Thymus (tissue), 11 donors: ENCODE measurements at regions not wholly inside any gene's neighbourhood (a gene's known extent, or its start where the extent isn't known, plus 50 kb on each side); places are given as distances from the start of the nearest gene placed in this dataset.
A peak's percentile ranks its signal among the peaks of the same experiment; 100 is the strongest.
"Not testable (repeated sequence)": the region's sequence is repeated elsewhere in the genome, so short reads cannot be mapped to it uniquely, and the experiment has no call there.

Experiments used
- DNase-seq, 9 donors: peaks; one replicate each; pipeline ENCODE4 v3.0.0-alpha.2; 2013; ENCODE audit warnings: low spot score in 9 of 9, low read depth in 6 of 9, missing footprints in 1 of 9
- H3K27ac ChIP-seq, 2 donors: one replicate each; pipeline ENCODE4 v1.5.1; 2013; ENCODE audit warnings: control low read depth in 1 of 2, low read depth in 1 of 2, low read length in 1 of 2, mild to moderate bottlenecking in 1 of 2, moderate library complexity in 1 of 2
- H3K27me3 ChIP-seq, 2 donors: one replicate each; pipeline ENCODE4 v1.5.1; 2013; ENCODE audit warnings: low read length in 1 of 2; ENCODE audit not compliant: control insufficient read depth in 2 of 2, insufficient read depth in 1 of 2
- H3K36me3 ChIP-seq, 2 donors: one replicate each; pipeline ENCODE4 v1.5.1; 2013; ENCODE audit warnings: low read length in 1 of 2, mild to moderate bottlenecking in 1 of 2, moderate library complexity in 1 of 2; ENCODE audit not compliant: control insufficient read depth in 2 of 2, insufficient read depth in 2 of 2
- H3K4me1 ChIP-seq, 2 donors: one replicate each; pipeline ENCODE4 v1.5.1; 2013; ENCODE audit warnings: low read length in 2 of 2; ENCODE audit not compliant: control insufficient read depth in 2 of 2, insufficient read depth in 2 of 2
- H3K4me3 ChIP-seq, 2 donors: one replicate each; pipeline ENCODE4 v1.5.1; 2013; ENCODE audit warnings: low read length in 2 of 2, control low read depth in 1 of 2, mild to moderate bottlenecking in 1 of 2
- H3K9me3 ChIP-seq, 2 donors: one replicate each; pipeline ENCODE4 v1.5.1; 2013; ENCODE audit warnings: low read length in 1 of 2, mild to moderate bottlenecking in 1 of 2; ENCODE audit not compliant: control insufficient read depth in 2 of 2, insufficient read depth in 1 of 2
- WGBS: extraction: QIAGEN DNeasy Blood & Tissue Kit; methylation state at CpG from one replicate; pipeline ENCODE4 v1.1.7; 2013; 5-methylcytosine and 5-hydroxymethylcytosine counted together
- donor health status: healthy.

DNA sequence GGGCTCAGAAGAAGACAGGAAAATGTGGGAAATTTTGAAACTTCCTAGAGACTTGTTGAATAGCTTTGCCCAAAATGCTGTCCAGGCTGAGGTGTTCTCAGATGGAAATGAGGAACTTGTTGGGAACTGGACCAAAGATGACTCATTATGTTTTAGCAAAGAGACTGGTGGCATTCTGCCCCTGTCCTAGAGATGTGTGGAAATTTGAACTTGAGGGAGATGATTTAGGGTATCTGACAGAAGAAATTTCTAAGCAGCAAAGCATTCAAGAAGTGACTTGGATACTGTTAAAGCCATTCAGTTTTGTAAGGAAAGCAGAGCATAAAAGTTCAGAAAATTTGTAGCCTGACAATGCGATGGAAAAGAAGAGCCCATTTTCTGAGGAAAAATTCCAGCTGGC is 1052.7 kb downstream of the ROBO2 start:
- H3K27ac ChIP-seq, H3K9me3 ChIP-seq, H3K4me1 ChIP-seq, H3K27me3 ChIP-seq, H3K4me3 ChIP-seq, DNase-seq, H3K36me3 ChIP-seq: not testable (repeated sequence)
- 98% methylated on average over 1 of the region's 1 CpG for WGBS

GRCh38 chr3:78096488-78097255 is 1056.8 kb downstream of the ROBO2 start:
- H3K27me3 ChIP-seq: no peaks in the 10 kb centered on the region
- DNase-seq: no peak
- H3K4me1 ChIP-seq: no peaks in the 10 kb centered on the region
- H3K36me3 ChIP-seq: no peaks in the 10 kb centered on the region
- peaks cover 0 to 4% of the 10 kb centered on the region in 2 donors for H3K9me3 ChIP-seq
- no peak overlapping the region for H3K27ac ChIP-seq
- no peak overlapping the region for H3K4me3 ChIP-seq

- Histone ChIP-seq H3K36me3 (no peaks in the 10 kb centered on the region), H3K4me1 (no peaks in the 10 kb centered on the region), H3K27me3 (no peaks in the 10 kb centered on the region), H3K4me3 (no peak overlapping the region), H3K27ac (no peak overlapping the region), H3K9me3 (peaks cover 0 to 4% of the 10 kb centered on the region in 2 donors)
- no peak for DNase-seq
- 97% methylated on average over 2 of the region's 2 CpGs for WGBS
These were observed 1058.5 kb downstream of the ROBO2 start for GRCh38 chr3:78098367-78098766.

GRCh38 chr3:78101384-78101783 is 1061.5 kb downstream of the ROBO2 start:
- no peaks in the 10 kb centered on the region for H3K36me3 ChIP-seq
- H3K27ac ChIP-seq: peak overlapping the region in 1 of 2 donors; percentile 20
- peaks cover 0 to 4% of the 10 kb centered on the region in 2 donors for H3K9me3 ChIP-seq
- 84% methylated on average over 3 of the region's 3 CpGs for WGBS
- no peak overlapping the region for H3K4me3 ChIP-seq
- DNase-seq: peak in 1 of 9 donors; percentile 2
- no peaks in the 10 kb centered on the region for H3K27me3 ChIP-seq
- H3K4me1 ChIP-seq: no peaks in the 10 kb centered on the region

- WGBS: 96% methylated on average over 31 of the region's 31 CpGs
- H3K4me3 ChIP-seq, H3K27ac ChIP-seq, H3K4me1 ChIP-seq, H3K36me3 ChIP-seq, H3K9me3 ChIP-seq, H3K27me3 ChIP-seq, DNase-seq: not testable (repeated sequence)
These were observed 1068.5 kb downstream of the ROBO2 start for GRCh38 chr3:78108269-78108961.

- Histone ChIP-seq H3K27ac (no peak overlapping the region), H3K27me3 (no peaks in the 10 kb centered on the region), H3K4me3 (no peak overlapping the region), H3K4me1 (no peaks in the 10 kb centered on the region), H3K9me3 (peaks cover 0 to 4% of the 10 kb centered on the region in 2 donors), H3K36me3 (no peaks in the 10 kb centered on the region)
- no peak for DNase-seq
- WGBS: 90% methylated on average over 5 of the region's 5 CpGs
These were observed 1072.6 kb downstream of the ROBO2 start for GRCh38 chr3:78112291-78113010.

DNA sequence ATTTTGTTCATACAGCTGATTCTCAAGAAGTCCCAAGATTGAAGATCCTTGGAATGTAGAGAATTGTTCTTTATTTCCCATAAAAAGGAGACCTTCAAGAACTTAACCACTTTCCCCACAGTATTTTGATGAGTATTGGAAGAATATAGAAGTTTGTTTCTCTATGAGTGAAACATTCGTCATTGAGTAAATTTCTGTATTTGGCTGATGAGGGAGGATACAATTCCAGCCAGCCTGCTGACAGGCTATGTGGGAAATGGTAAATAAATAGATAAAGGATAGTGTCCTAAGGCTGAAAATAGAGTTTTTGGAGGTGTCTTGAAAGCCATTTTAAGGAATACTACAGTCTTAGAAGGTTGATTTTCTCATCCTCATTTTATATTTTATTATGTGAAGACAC is 1076.1 kb downstream of the ROBO2 start:
- Histone ChIP-seq H3K27me3 (no peaks in the 10 kb centered on the region), H3K4me1 (no peaks in the 10 kb centered on the region), H3K36me3 (no peaks in the 10 kb centered on the region), H3K27ac (no peak overlapping the region), H3K9me3 (no peaks in the 10 kb centered on the region), H3K4me3 (no peak overlapping the region)
- WGBS: 93% methylated on average over 1 of the region's 1 CpG
- no peak for DNase-seq

DNA sequence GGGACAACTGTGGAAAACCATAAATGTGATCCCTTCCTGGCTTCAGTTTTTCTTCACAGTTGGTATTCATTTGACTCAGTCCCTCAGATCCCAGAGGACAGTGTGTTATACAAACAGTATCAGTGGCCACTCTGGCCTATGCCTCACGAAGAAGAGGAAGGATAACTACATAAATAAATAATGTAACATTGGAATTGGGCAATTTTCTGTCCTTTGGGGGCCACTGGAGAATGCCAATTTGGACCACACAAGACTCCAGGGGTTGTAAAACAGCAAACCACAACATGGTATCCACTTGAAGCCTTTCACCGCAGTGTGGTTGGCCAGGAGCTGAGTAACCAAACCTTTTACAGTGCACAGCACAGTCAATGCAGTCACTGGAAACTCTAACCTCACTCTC is 1077.0 kb downstream of the ROBO2 start:
- H3K4me3 ChIP-seq: no peak overlapping the region
- WGBS: 84% methylated on average over 2 of the region's 2 CpGs
- no peaks in the 10 kb centered on the region for H3K9me3 ChIP-seq
- no peak overlapping the region for H3K27ac ChIP-seq
- H3K4me1 ChIP-seq: no peaks in the 10 kb centered on the region
- no peaks in the 10 kb centered on the region for H3K36me3 ChIP-seq
- H3K27me3 ChIP-seq: no peaks in the 10 kb centered on the region
- DNase-seq: no peak

DNA sequence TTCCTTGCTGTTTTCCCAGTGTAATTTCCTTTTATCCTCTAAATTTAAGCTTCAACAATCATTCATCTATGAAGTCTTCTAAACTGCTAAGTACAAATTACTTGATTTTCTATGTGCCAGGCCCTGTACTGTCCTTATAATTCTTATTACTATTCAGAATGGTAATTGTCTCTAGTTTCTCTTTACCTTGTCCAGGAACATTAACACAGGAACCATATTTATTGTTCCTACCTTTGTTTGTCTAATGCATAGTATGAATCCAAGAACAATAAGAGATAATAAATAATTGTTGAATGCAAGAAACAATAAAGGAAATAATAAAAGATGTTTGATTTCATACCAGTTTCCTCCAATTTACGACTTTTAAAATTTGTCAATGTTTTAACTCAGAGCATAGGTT is 1083.2 kb downstream of the ROBO2 start:
- DNase-seq: no peak

More for the DNA sequence above, 1083.2 kb downstream of the ROBO2 start:
- Histone ChIP-seq H3K36me3 (no peaks in the 10 kb centered on the region), H3K27me3 (no peaks in the 10 kb centered on the region), H3K4me1 (no peaks in the 10 kb centered on the region), H3K9me3 (no peaks in the 10 kb centered on the region), H3K27ac (no peak overlapping the region), H3K4me3 (no peak overlapping the region)
- WGBS: 95% methylated on average over 1 of the region's 1 CpG
